CD1c-positive myeloid dendritic cell (primary cell): ENCODE measurements at regions not wholly inside any gene's neighbourhood (a gene's known extent, or its start where the extent isn't known, plus 50 kb on each side); places are given as distances from the start of the nearest gene placed in this dataset.
"Not testable (repeated sequence)": the region's sequence is repeated elsewhere in the genome, so short reads cannot be mapped to it uniquely, and the experiment has no call there.

Source experiments
- DNase-seq: peaks from one replicate; pipeline ENCODE4 v3.0.0-alpha.2; 2016; ENCODE audit errors: extremely low spot score

- no peak for DNase-seq
These were observed 74.7 kb downstream of the LPAR4 start for GRCh38 chrX:78822157-78822690.

- DNase-seq, result no peak
These were observed 84.0 kb downstream of the LPAR4 start for GRCh38 chrX:78831523-78831922.

- DNase-seq, result no peak
These were observed 91.2 kb downstream of the LPAR4 start for GRCh38 chrX:78838709-78839108.

GRCh38 chrX:78839711-78840110, 92.2 kb downstream of the LPAR4 start:
- DNase-seq, result no peak

- DNase-seq, result not testable (repeated sequence)
These were observed 96.7 kb downstream of the LPAR4 start for GRCh38 chrX:78844218-78844617.

GRCh38 chrX:78881248-78881647, 63.9 kb upstream of the P2RY10 start:
- DNase-seq, result not testable (repeated sequence)

GRCh38 chrX:78886550-78886949, 58.6 kb upstream of the P2RY10 start:
- DNase-seq, result peak; percentile 2
